ENCODE measurements at regions not wholly inside any gene's neighbourhood (a gene's known extent, or its start where the extent isn't known, plus 50 kb on each side); places are given as distances from the start of the nearest gene placed in this dataset.

DNA sequence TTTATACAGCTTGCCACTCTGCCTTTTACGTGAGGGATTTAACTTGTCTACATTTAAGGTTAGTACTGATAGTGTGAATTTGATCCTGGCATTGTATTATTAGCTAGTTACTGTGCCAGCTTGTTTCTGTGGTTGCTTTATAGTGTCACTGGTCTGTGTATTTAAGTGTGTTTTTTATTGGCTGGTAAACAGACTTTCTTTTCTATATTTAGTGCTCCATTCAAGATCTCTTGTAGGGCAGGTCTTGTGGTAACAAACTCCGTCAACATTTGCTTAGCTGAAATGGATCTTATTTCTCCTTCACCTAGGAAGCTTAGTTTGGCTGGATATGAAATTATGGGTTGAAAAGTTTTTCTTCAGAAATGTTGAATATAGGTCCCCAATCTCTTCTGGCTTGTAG lies 1971.0 kb upstream of the LRRTM1 start:
- no TSS peak for BruUV-seq (replicated peaks)
- H3K9ac ChIP-seq (ENCODE audit: insufficient read depth in 1 of 2, low read depth in 2 of 2, low read length in 2 of 2): no peak overlapping the region
- DNase-seq (ENCODE audit: extremely low read depth in 1 of 4, low spot score in 3 of 4): no peak
- CTCF ChIA-PET (ENCODE audit: low intra/inter-chr PET ratio): no interaction called here
- H2AFZ ChIP-seq (ENCODE audit: low read depth, low read length): no peak overlapping the region
- no peaks in the 10 kb centered on the region for H3K36me3 ChIP-seq (ENCODE audit: control insufficient read depth, insufficient read depth, low read length)
- TF ChIP-seq POLR3G (IDR thresholded peaks at IDR 0.05; ENCODE audit: extremely low read depth, insufficient read length, insufficient replicate concordance): no peak
- TF ChIP-seq NFE2L1 (tag; IDR thresholded peaks at IDR 0.05; ENCODE audit: borderline replicate concordance, low read depth): no peak
- TF ChIP-seq ZNF384 (IDR thresholded peaks at IDR 0.05; ENCODE audit: low read depth, low read length): no peak
- TF ChIP-seq RFX7 (CRISPR knock-in tag; IDR thresholded peaks at IDR 0.05): no peak
- TF ChIP-seq CTBP1 (IDR thresholded peaks at IDR 0.05; ENCODE audit: borderline replicate concordance): no peak
- no peaks in the 10 kb centered on the region for H3K4me1 ChIP-seq (replicated peaks in 1 of 2; ENCODE audit: control insufficient read depth in 2 of 2, insufficient read depth in 2 of 2, low read length in 2 of 2)
- in situ Hi-C loops (cut with MboI) (no loop called here), intact Hi-C loops (cut with micrococcal nuclease) (no loop called here)
- no peaks in the 10 kb centered on the region for H4K20me1 ChIP-seq (replicated peaks; ENCODE audit: control insufficient read depth, insufficient read depth, low read length)
- H3K4me2 ChIP-seq (ENCODE audit: insufficient read depth, low read length): no peak overlapping the region
- ATAC-seq: no peak
- H3K4me3 ChIP-seq: no peak overlapping the region
- POLR2A ChIA-PET: no interaction called here
- H3K27me3 ChIP-seq (ENCODE audit: control insufficient read depth in 2 of 2, insufficient read depth in 2 of 2, low read length in 2 of 2): no peaks in the 10 kb centered on the region
- no peaks in the 10 kb centered on the region for H3K9me1 ChIP-seq (ENCODE audit: control insufficient read depth, insufficient read depth, low read length)
- no peak overlapping the region for H3K27ac ChIP-seq (ENCODE audit: extremely low read depth, low read depth, low read length)
- H3K79me2 ChIP-seq (ENCODE audit: control insufficient read depth, insufficient read depth, low read length): no peaks in the 10 kb centered on the region
- 0% methylated on average over 2 of the region's 2 CpGs for WGBS (ENCODE audit: insufficient coverage, low coverage, missing lambda C conversion rate)
- FAIRE-seq: no peak
- no peaks in the 10 kb centered on the region for H3K9me3 ChIP-seq (replicated peaks; ENCODE audit: control insufficient read depth, insufficient read depth, low read depth, low read length)

DNA sequence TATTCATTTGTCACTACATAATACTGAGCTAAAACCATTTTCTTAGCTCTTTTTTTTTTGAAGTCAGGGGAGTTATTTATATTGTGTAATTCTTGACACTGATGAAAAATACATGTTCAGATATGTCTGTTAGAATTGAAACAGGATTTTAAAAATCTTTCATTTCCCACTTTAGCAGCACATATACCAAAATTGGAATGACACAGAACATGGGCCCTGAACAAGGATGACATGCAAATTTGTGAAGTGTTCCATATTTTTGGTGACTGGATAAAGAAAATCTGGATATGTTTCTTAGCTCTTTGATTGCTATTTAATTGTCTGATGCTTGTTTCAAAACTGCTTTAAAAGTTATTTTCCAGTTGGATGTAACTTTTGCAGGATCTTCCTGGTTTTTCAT lies 1963.9 kb upstream of the LRRTM1 start:
- in situ Hi-C loops (cut with MboI): no loop called here
- Histone ChIP-seq H3K4me2 (ENCODE audit: insufficient read depth, low read length) (no peak overlapping the region), H3K9me1 (ENCODE audit: control insufficient read depth, insufficient read depth, low read length) (no peaks in the 10 kb centered on the region), H3K4me1 (replicated peaks in 1 of 2; ENCODE audit: control insufficient read depth in 2 of 2, insufficient read depth in 2 of 2, low read length in 2 of 2) (no peaks in the 10 kb centered on the region), H3K9ac (ENCODE audit: insufficient read depth in 1 of 2, low read depth in 2 of 2, low read length in 2 of 2) (no peak overlapping the region), H3K27ac (ENCODE audit: extremely low read depth, low read depth, low read length) (no peak overlapping the region), H2AFZ (ENCODE audit: low read depth, low read length) (no peak overlapping the region), H3K36me3 (ENCODE audit: control insufficient read depth, insufficient read depth, low read length) (no peaks in the 10 kb centered on the region), H3K9me3 (replicated peaks; ENCODE audit: control insufficient read depth, insufficient read depth, low read depth, low read length) (0 out of 2 replicates have a peak, but pooled peaks cover 1% of the 10 kb centered on the region), H3K27me3 (ENCODE audit: control insufficient read depth in 2 of 2, insufficient read depth in 2 of 2, low read length in 2 of 2) (no peaks in the 10 kb centered on the region), H4K20me1 (replicated peaks; ENCODE audit: control insufficient read depth, insufficient read depth, low read length) (no peaks in the 10 kb centered on the region), H3K79me2 (ENCODE audit: control insufficient read depth, insufficient read depth, low read length) (no peaks in the 10 kb centered on the region), H3K4me3 (no peak overlapping the region)
- DNase-seq (ENCODE audit: extremely low read depth in 1 of 4, low spot score in 3 of 4): no peak
- intact Hi-C loops (cut with micrococcal nuclease): no loop called here
- POLR2A ChIA-PET: no interaction called here
- CTCF ChIA-PET (ENCODE audit: low intra/inter-chr PET ratio): no interaction called here
- no TSS peak for BruUV-seq (replicated peaks)
- no peak for ATAC-seq
- no peak for FAIRE-seq
- TF ChIP-seq CHD2 (IDR thresholded peaks at IDR 0.05; ENCODE audit: low read depth, low read length) (no peak), EP300 (IDR thresholded peaks at IDR 0.05; ENCODE audit: low read length) (no peak), CBX1 (IDR thresholded peaks at IDR 0.05; ENCODE audit: low read depth) (no peak), ZNF143 (CRISPR knock-in tag; IDR thresholded peaks at IDR 0.05) (no peak), E2F3 (CRISPR knock-in tag; IDR thresholded peaks at IDR 0.05) (no peak), ELF1 (tag; IDR thresholded peaks at IDR 0.05) (no peak), NELFE (IDR thresholded peaks at IDR 0.05; ENCODE audit: insufficient read depth, insufficient read length) (no peak), ELF4 (CRISPR knock-in tag; IDR thresholded peaks at IDR 0.05) (no peak)
- TF ChIP-seq, protein P1, sequence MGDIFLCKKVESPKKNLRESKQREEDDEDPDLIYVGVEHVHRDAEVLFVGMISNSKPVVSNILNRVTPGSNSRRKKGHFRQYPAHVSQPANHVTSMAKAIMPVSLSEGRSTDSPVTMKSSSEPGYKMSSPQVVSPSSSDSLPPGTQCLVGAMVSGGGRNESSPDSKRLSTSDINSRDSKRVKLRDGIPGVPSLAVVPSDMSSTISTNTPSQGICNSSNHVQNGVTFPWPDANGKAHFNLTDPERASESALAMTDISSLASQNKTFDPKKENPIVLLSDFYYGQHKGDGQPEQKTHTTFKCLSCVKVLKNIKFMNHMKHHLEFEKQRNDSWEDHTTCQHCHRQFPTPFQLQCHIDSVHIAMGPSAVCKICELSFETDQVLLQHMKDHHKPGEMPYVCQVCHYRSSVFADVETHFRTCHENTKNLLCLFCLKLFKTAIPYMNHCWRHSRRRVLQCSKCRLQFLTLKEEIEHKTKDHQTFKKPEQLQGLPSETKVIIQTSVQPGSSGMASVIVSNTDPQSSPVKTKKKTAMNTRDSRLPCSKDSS (IDR thresholded peaks at IDR 0.05; ENCODE audit: low read depth, partially characterized antibody): no peak
- TF ChIP-seq, protein P2, sequence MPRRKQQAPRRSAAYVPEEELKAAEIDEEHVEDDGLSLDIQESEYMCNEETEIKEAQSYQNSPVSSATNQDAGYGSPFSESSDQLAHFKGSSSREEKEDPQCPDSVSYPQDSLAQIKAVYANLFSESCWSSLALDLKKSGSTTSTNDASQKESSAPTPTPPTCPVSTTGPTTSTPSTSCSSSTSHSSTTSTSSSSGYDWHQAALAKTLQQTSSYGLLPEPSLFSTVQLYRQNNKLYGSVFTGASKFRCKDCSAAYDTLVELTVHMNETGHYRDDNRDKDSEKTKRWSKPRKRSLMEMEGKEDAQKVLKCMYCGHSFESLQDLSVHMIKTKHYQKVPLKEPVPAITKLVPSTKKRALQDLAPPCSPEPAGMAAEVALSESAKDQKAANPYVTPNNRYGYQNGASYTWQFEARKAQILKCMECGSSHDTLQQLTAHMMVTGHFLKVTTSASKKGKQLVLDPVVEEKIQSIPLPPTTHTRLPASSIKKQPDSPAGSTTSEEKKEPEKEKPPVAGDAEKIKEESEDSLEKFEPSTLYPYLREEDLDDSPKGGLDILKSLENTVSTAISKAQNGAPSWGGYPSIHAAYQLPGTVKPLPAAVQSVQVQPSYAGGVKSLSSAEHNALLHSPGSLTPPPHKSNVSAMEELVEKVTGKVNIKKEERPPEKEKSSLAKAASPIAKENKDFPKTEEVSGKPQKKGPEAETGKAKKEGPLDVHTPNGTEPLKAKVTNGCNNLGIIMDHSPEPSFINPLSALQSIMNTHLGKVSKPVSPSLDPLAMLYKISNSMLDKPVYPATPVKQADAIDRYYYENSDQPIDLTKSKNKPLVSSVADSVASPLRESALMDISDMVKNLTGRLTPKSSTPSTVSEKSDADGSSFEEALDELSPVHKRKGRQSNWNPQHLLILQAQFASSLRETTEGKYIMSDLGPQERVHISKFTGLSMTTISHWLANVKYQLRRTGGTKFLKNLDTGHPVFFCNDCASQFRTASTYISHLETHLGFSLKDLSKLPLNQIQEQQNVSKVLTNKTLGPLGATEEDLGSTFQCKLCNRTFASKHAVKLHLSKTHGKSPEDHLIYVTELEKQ (CRISPR knock-in tag; IDR thresholded peaks at IDR 0.05): no peak
